ENCODE measurements at regions not wholly inside any gene's neighbourhood (a gene's known extent, or its start where the extent isn't known, plus 50 kb on each side); places are given as distances from the start of the nearest gene placed in this dataset.

GRCh38 chr10:9999627-10000026 is 1018.0 kb upstream of the CELF2 start:
- TF ChIP-seq JUND (IDR thresholded peaks at IDR 0.05) (no peak), TCF7L2 (IDR thresholded peaks at IDR 0.05; ENCODE audit: borderline replicate concordance, extremely low read depth, insufficient read depth, insufficient read length) (no peak), CTCF (IDR thresholded peaks at IDR 0.05 in 2 of 3, conservative IDR thresholded peaks at IDR 0.05 in 1 of 3; ENCODE audit: borderline replicate concordance in 1 of 3, insufficient read depth in 1 of 3, low read depth in 2 of 3, low read length in 2 of 3) (no peak), POLR2AphosphoS5 (IDR thresholded peaks at IDR 0.05; ENCODE audit: low read depth, low read length) (no peak), POLR2A (IDR thresholded peaks at IDR 0.05; ENCODE audit: borderline replicate concordance, extremely low read depth, insufficient read depth, insufficient read length) (no peak), EZH2 (IDR thresholded peaks at IDR 0.05) (no peak), ZNF274 (IDR thresholded peaks at IDR 0.05; ENCODE audit: low read depth, low read length) (no peak), SP1 (IDR thresholded peaks at IDR 0.05; ENCODE audit: low read depth) (no peak), YY1 (IDR thresholded peaks at IDR 0.05; ENCODE audit: extremely low read depth, insufficient replicate concordance, low read depth, low read length) (no peak), FOSL1 (IDR thresholded peaks at IDR 0.05; ENCODE audit: low read depth) (no peak), ATF3 (IDR thresholded peaks at IDR 0.05) (no peak), REST (IDR thresholded peaks at IDR 0.05; ENCODE audit: low read depth) (no peak)

All from HCT116 (cell line).